ENCODE measurements at regions not wholly inside any gene's neighbourhood (a gene's known extent, or its start where the extent isn't known, plus 50 kb on each side); places are given as distances from the start of the nearest gene placed in this dataset.

- TF ChIP-seq GATA2 (IDR thresholded peaks at IDR 0.05; ENCODE audit: low read depth, low read length) (no peak), GATA3 (IDR thresholded peaks at IDR 0.05; ENCODE audit: low read depth, low read length) (no peak)
Measured at GRCh38 chr5:6837095-6837494, 123.9 kb downstream of the TENT4A start.
